GM23338 (cell line): ENCODE measurements at regions not wholly inside any gene's neighbourhood (a gene's known extent, or its start where the extent isn't known, plus 50 kb on each side); places are given as distances from the start of the nearest gene placed in this dataset.

Source experiments
- ATAC-seq: fragments of 200-7000 bp; cut with Tn5 transposase; 3 replicates; pipeline ENCODE4 v1.9.1; 2020
- DNase-seq: peaks from one replicate; pipeline ENCODE4 v3.0.0-alpha.2; 2015; ENCODE audit warnings: low spot score
- H2AFZ ChIP-seq: fragments of 200-600 bp; sonication (generic); 2 replicates; pipeline ENCODE4 v1.8.0; 2016; ENCODE audit warnings: antibody characterized with exemption, mild to moderate bottlenecking, moderate library complexity
- H3F3A ChIP-seq: fragments of 200-600 bp; sonication (generic); replicated peaks from 2 replicates; pipeline ENCODE4 v1.8.0; 2017; ENCODE audit warnings: antibody characterized with exemption, mixed run types, low read depth
- H3K27ac ChIP-seq: fragments of 200-600 bp; sonication (generic); 2 replicates; pipeline ENCODE4 v1.6.1; 2016; ENCODE audit warnings: low read depth
- H3K27me3 ChIP-seq: fragments of 200-600 bp; sonication (generic); 2 replicates; pipeline ENCODE4 v1.8.0; 2016; ENCODE audit warnings: mild to moderate bottlenecking, mixed run types, moderate library complexity; ENCODE audit not compliant: insufficient read depth
- H3K36me3 ChIP-seq: fragments of 200-600 bp; sonication (generic); 2 replicates; pipeline ENCODE4 v1.8.0; 2016; ENCODE audit warnings: mild to moderate bottlenecking; ENCODE audit not compliant: insufficient read depth
- H3K4me1 ChIP-seq: fragments of 200-600 bp; sonication (generic); 2 replicates; pipeline ENCODE4 v1.8.0; 2016; ENCODE audit warnings: mild to moderate bottlenecking, moderate library complexity; ENCODE audit not compliant: insufficient read depth
- H3K4me2 ChIP-seq: fragments of 200-600 bp; sonication (generic); 2 replicates; pipeline ENCODE4 v1.7.1; 2017; ENCODE audit warnings: mixed run types
- H3K4me3 ChIP-seq: fragments of 200-600 bp; sonication (generic); 2 replicates; pipeline ENCODE4 v1.6.1; 2016; ENCODE audit warnings: mixed run types
- H3K79me2 ChIP-seq: fragments of 200-600 bp; sonication (generic); replicated peaks from 2 replicates; pipeline ENCODE4 v1.8.0; 2017; ENCODE audit warnings: mild to moderate bottlenecking; ENCODE audit not compliant: insufficient read depth
- H3K9me2 ChIP-seq: fragments of 200-600 bp; sonication (generic); 2 replicates; pipeline ENCODE4 v1.8.0; 2017; ENCODE audit not compliant: insufficient read depth
- H4K20me1 ChIP-seq: fragments of 200-600 bp; sonication (generic); replicated peaks from 2 replicates; pipeline ENCODE4 v1.8.0; 2017; ENCODE audit warnings: mild to moderate bottlenecking; ENCODE audit not compliant: insufficient read depth
- H3K27ac Mint-ChIP-seq: 2 replicates; pipeline ENCODE4 v1.8.0; 2020; ENCODE audit warnings: inconsistent platforms, mild to moderate bottlenecking, moderate library complexity, mixed read lengths
- H3K27me3 Mint-ChIP-seq: 3 replicates; pipeline ENCODE4 v1.8.0; 2022; ENCODE audit warnings: low read depth, mild to moderate bottlenecking, moderate library complexity, mixed read lengths, inconsistent platforms; ENCODE audit not compliant: insufficient read depth, poor library complexity
- H3K36me3 Mint-ChIP-seq: 3 replicates; pipeline ENCODE4 v1.8.0; 2021; ENCODE audit warnings: low read depth, mild to moderate bottlenecking, inconsistent platforms, moderate library complexity, mixed read lengths
- H3K4me1 Mint-ChIP-seq: 3 replicates; pipeline ENCODE4 v1.8.0; 2020; ENCODE audit warnings: mild to moderate bottlenecking, inconsistent platforms, mixed read lengths
- H3K4me3 Mint-ChIP-seq: 3 replicates; pipeline ENCODE4 v1.8.0; 2021; ENCODE audit warnings: moderate library complexity, mild to moderate bottlenecking, inconsistent platforms, mixed read lengths
- H3K9me3 Mint-ChIP-seq: 3 replicates; pipeline ENCODE4 v1.8.0; 2020; ENCODE audit warnings: moderate library complexity, mild to moderate bottlenecking, inconsistent platforms, mixed read lengths
- CREB1 ChIP-seq: fragments of 250-450 bp; sonication (Bioruptor Pico); IDR thresholded peaks from 2 replicates; pipeline ENCODE4 v1.5.0; 2020; ENCODE audit warnings: low read depth, mild to moderate bottlenecking, moderate library complexity
- CTCF ChIP-seq, 2 experiments: fragments of 200-600 bp in 1 of 2; sonication (generic) in 1 of 2; conservative IDR thresholded peaks; 2 replicates each; pipeline versions ENCODE4 v1.5.1 to v1.6.1; 2016 to 2017; ENCODE audit warnings: antibody characterized with exemption in 2 of 2, low read depth in 2 of 2, mild to moderate bottlenecking in 2 of 2, moderate library complexity in 1 of 2
- EZH2 ChIP-seq: fragments of 200-600 bp; sonication (generic); IDR thresholded peaks from one replicate; pipeline ENCODE4 v1.8.0; 2017; ENCODE audit warnings: antibody characterized with exemption, mild to moderate bottlenecking, low read depth; ENCODE audit not compliant: unreplicated experiment
- EZH2phosphoT487 ChIP-seq: fragments of 200-600 bp; sonication (generic); IDR thresholded peaks from one replicate; pipeline ENCODE4 v1.8.1; 2018; ENCODE audit warnings: antibody characterized with exemption; ENCODE audit not compliant: unreplicated experiment
- JUNB ChIP-seq: IDR thresholded peaks from one replicate; pipeline ENCODE4 v1.6.1; 2016; ENCODE audit warnings: antibody characterized with exemption; ENCODE audit not compliant: unreplicated experiment
- NANOG ChIP-seq: IDR thresholded peaks from 2 replicates; pipeline ENCODE4 v1.6.1; 2016; ENCODE audit warnings: antibody characterized with exemption, borderline replicate concordance
- POLR2AphosphoS5 ChIP-seq: IDR thresholded peaks from 2 replicates; pipeline ENCODE4 v1.6.1; 2016; ENCODE audit warnings: antibody characterized with exemption, low read depth
- REST ChIP-seq: IDR thresholded peaks from one replicate; pipeline ENCODE4 v1.6.1; 2018; ENCODE audit warnings: antibody characterized with exemption; ENCODE audit not compliant: unreplicated experiment
- STAT1 ChIP-seq: IDR thresholded peaks from one replicate; pipeline ENCODE4 v1.6.1; 2016; ENCODE audit warnings: antibody characterized with exemption; ENCODE audit not compliant: unreplicated experiment
- ZNF462 ChIP-seq: fragments of 250-450 bp; sonication (Bioruptor Pico); IDR thresholded peaks from 2 replicates; pipeline ENCODE4 v1.5.0; 2020; ENCODE audit warnings: mild to moderate bottlenecking, moderate library complexity

DNA sequence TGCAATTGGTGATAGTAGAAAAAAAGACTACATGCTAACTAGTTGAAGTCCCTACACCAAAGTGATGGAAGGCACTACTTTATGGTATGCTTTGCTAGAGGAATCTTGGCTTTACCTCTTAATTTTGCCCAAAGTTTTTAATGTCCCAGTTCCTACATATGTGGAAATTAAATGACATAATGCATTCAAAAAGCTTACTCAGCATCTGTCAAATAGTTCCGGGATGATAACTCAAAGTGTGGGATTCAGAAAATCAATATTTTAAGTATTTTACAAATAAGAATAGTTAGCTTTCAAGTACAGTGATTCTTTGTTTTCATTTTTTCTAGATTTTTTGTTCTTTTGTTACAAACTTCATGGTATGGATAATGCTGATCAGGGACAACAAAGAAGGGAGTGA is 211.6 kb downstream of the PCDH20 start (continued):
- TF ChIP-seq EZH2phosphoT487 = no peak
- TF ChIP-seq NANOG = no peak
- TF ChIP-seq CREB1 (CRISPR knock-in tag) = no peak
- no peak for TF ChIP-seq EZH2
- TF ChIP-seq REST = no peak
- TF ChIP-seq CTCF (conservative IDR thresholded peaks at IDR 0.05; ENCODE audit: low read depth in 2 of 2) = no peak
- TF ChIP-seq STAT1 = no peak

DNA sequence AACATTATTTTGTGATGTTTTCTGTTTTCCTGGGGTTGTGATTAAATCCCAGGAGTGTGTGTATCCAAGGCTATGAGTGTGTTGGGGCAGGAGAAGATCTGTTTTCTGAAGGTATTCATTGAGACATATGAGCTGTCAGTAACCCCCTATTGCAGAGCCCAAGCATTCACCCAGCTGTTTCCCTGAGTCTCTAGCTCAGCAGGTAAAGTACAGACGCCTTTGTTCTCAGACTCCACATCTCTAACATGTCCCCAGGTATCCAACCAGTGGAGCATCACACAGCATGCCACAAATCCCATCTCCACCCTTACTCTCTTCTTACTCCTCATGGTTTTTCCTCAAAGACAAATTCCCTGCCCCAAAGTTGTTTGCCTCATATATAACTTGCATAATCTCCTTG is 213.6 kb downstream of the PCDH20 start:
- Mint-ChIP-seq H3K27ac (no peak overlapping the region), H3K9me3 (no peaks in the 10 kb centered on the region; the same call in 2 of the 3 replicates), H3K4me1 (peaks cover 35% of the 10 kb centered on the region), H3K27me3 (peaks cover 23% of the 10 kb centered on the region), H3K36me3 (no peaks in the 10 kb centered on the region), H3K4me3 (no peak overlapping the region)
- Histone ChIP-seq H2AFZ (no peak overlapping the region), H3K27ac (no peak overlapping the region), H4K20me1 (no peaks in the 10 kb centered on the region), H3K79me2 (no peaks in the 10 kb centered on the region), H3K9me2 (no peaks in the 10 kb centered on the region), H3F3A (no peaks in the 10 kb centered on the region), H3K36me3 (no peaks in the 10 kb centered on the region), H3K4me1 (peaks cover 29% of the 10 kb centered on the region), H3K4me2 (no peak overlapping the region), H3K4me3 (no peak overlapping the region), H3K27me3 (peaks cover 32% of the 10 kb centered on the region)
- peak; percentile 72 for DNase-seq
- ATAC-seq = peak; percentile 100
- TF ChIP-seq STAT1 (no peak), CREB1 (CRISPR knock-in tag) (peak; percentile 62), JUNB (no peak), ZNF462 (CRISPR knock-in tag) (peak; percentile 94), REST (no peak), EZH2 (no peak), POLR2AphosphoS5 (peak; percentile 65)
